IMR-90 (cell line): ENCODE measurements at regions not wholly inside any gene's neighbourhood (a gene's known extent, or its start where the extent isn't known, plus 50 kb on each side); places are given as distances from the start of the nearest gene placed in this dataset.

Experiments
- BHLHE40 ChIP-seq: fragments of 150-350 bp; IDR thresholded peaks from 2 replicates; pipeline ENCODE4 v1.6.1; 2016; ENCODE audit warnings: mild to moderate bottlenecking, low read depth, low read length
- CTCF ChIP-seq: conservative IDR thresholded peaks from 2 replicates; pipeline ENCODE4 v1.5.1; 2012; ENCODE audit warnings: mild to moderate bottlenecking, low read depth, low read length, improper control_type of control experiment
- MAFK ChIP-seq: IDR thresholded peaks from 2 replicates; pipeline ENCODE4 v1.6.1; 2012; ENCODE audit warnings: low read depth, low read length, improper control_type of control experiment
- MAZ ChIP-seq: IDR thresholded peaks from 2 replicates; pipeline ENCODE4 v1.6.1; 2012; ENCODE audit warnings: low read depth, mild to moderate bottlenecking, low read length, improper control_type of control experiment, moderate library complexity, borderline replicate concordance
- MXI1 ChIP-seq: IDR thresholded peaks from 2 replicates; pipeline ENCODE4 v1.6.1; 2012; ENCODE audit warnings: low read depth, mild to moderate bottlenecking, low read length, moderate library complexity, borderline replicate concordance
- POLR2A ChIP-seq: IDR thresholded peaks from 2 replicates; pipeline ENCODE4 v1.6.1; 2012; ENCODE audit warnings: mild to moderate bottlenecking, low read depth, low read length
- RAD21 ChIP-seq: IDR thresholded peaks from 2 replicates; pipeline ENCODE4 v1.6.1; 2012; ENCODE audit warnings: low read length, improper control_type of control experiment
- RCOR1 ChIP-seq: IDR thresholded peaks from 2 replicates; pipeline ENCODE4 v1.6.1; 2012; ENCODE audit warnings: mild to moderate bottlenecking, low read length, improper control_type of control experiment; ENCODE audit not compliant: insufficient replicate concordance
- RFX5 ChIP-seq: IDR thresholded peaks from 2 replicates; pipeline ENCODE4 v1.8.0; 2012; ENCODE audit warnings: low read depth, mild to moderate bottlenecking, low read length, moderate library complexity
- USF2 ChIP-seq: fragments of 150-350 bp; IDR thresholded peaks from 2 replicates; pipeline ENCODE4 v1.6.1; 2017; ENCODE audit warnings: mild to moderate bottlenecking, antibody characterized with exemption, low read length, low read depth

GRCh38 chr15:31848621-31849020 is 181.7 kb upstream of the CHRNA7 start:
- TF ChIP-seq POLR2A = no peak
- no peak for TF ChIP-seq USF2
- TF ChIP-seq CTCF = no peak
- no peak for TF ChIP-seq MAFK
- no peak for TF ChIP-seq RFX5
- no peak for TF ChIP-seq MAZ
- no peak for TF ChIP-seq RAD21
- TF ChIP-seq BHLHE40 = no peak
- TF ChIP-seq RCOR1 = no peak
- no peak for TF ChIP-seq MXI1
